Epithelial cell of esophagus (primary cell): ENCODE measurements at regions not wholly inside any gene's neighbourhood (a gene's known extent, or its start where the extent isn't known, plus 50 kb on each side); places are given as distances from the start of the nearest gene placed in this dataset.
A peak's percentile ranks its signal among the peaks of the same experiment; 100 is the strongest.
"Not testable (repeated sequence)": the region's sequence is repeated elsewhere in the genome, so short reads cannot be mapped to it uniquely, and the experiment has no call there.

Experiments
- DNase-seq: peaks from one replicate; pipeline ENCODE4 v3.0.0; 2010; ENCODE audit warnings: low read depth
- H3K4me3 ChIP-seq: 2 replicates; pipeline ENCODE4 v1.5.1; 2011; ENCODE audit warnings: mild to moderate bottlenecking, low read length, control low read depth
- CTCF ChIP-seq: IDR thresholded peaks from 2 replicates; pipeline ENCODE4 v1.5.1; 2011; ENCODE audit warnings: low read depth, mild to moderate bottlenecking, low read length, control low read depth, inconsistent platforms; ENCODE audit not compliant: insufficient read depth; ENCODE audit errors: missing control alignments

DNA sequence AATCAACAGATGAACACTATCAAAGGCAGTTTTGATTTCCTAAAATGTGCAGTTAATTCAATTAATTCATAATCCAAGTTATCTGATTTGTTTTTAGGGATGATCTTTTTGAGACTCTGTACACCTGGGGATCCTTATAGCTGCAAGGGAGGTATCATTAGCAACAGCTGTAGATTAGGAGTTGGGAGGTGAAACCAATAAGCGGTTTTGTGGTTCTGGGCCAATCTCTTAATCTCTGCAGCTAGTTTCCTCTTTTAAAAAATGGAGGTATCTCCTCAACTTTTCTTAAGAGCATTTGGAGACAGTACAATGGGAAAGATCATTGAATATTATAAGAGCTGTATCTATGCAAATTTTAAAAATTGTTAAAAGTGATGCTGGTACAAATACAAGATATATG lies 126.0 kb downstream of the MC4R start:
- DNase-seq = no peak
- no peak for TF ChIP-seq CTCF
- H3K4me3 ChIP-seq = no peak overlapping the region

GRCh38 chr18:60245096-60245495 lies 127.5 kb downstream of the MC4R start:
- H3K4me3 ChIP-seq = no peak overlapping the region
- no peak for TF ChIP-seq CTCF
- no peak for DNase-seq

- H3K4me3 ChIP-seq, DNase-seq: not testable (repeated sequence)
These were observed 133.4 kb downstream of the MC4R start for GRCh38 chr18:60239024-60239710.

- TF ChIP-seq CTCF = no peak
- DNase-seq = no peak
- H3K4me3 ChIP-seq = no peak overlapping the region
These were observed 137.4 kb downstream of the MC4R start for GRCh38 chr18:60235164-60235563.

DNA sequence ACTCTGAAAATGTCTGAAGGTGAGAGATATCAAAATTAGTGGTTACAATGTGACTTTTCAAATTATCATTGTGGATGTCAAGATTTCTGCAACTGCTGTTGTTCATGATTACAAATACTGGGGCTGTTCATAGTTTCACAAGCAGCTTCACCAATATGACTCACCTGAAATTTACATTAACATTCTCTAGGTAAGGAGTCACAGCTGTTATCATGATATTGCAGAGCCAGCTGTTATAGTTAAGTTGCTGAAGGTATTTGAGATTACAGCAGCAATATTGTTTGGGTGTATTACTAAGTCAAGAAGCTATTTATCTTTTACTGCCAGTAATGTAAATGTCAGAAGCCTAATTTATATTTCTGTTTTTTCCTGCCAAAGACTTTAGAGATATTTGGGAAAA lies 140.0 kb downstream of the MC4R start:
- peak; percentile 90 for DNase-seq
- H3K4me3 ChIP-seq = no peak overlapping the region
- no peak for TF ChIP-seq CTCF

- no peak for DNase-seq
- TF ChIP-seq CTCF = no peak
- H3K4me3 ChIP-seq = no peak overlapping the region
These were observed 143.7 kb downstream of the MC4R start for GRCh38 chr18:60228609-60229595.

- H3K4me3 ChIP-seq = no peak overlapping the region
- no peak for TF ChIP-seq CTCF
These were observed 157.1 kb downstream of the MC4R start for GRCh38 chr18:60215432-60215831.

More at GRCh38 chr18:60215432-60215831, 157.1 kb downstream of the MC4R start:
- DNase-seq = no peak
